GM23248 (cell line): ENCODE measurements at regions not wholly inside any gene's neighbourhood (a gene's known extent, or its start where the extent isn't known, plus 50 kb on each side); places are given as distances from the start of the nearest gene placed in this dataset.
"Not testable (repeated sequence)": the region's sequence is repeated elsewhere in the genome, so short reads cannot be mapped to it uniquely, and the experiment has no call there.

Experiments
- DNase-seq: peaks from one replicate; pipeline ENCODE4 v3.0.0-alpha.2; 2015
- H2AFZ ChIP-seq: fragments of 200-600 bp; sonication (generic); 2 replicates; pipeline ENCODE4 v1.6.1; 2016; ENCODE audit warnings: antibody characterized with exemption
- H3F3A ChIP-seq: fragments of 200-600 bp; sonication (generic); 2 replicates; pipeline ENCODE4 v1.6.1; 2016; ENCODE audit warnings: mild to moderate bottlenecking, antibody characterized with exemption, mixed run types; ENCODE audit not compliant: insufficient read depth
- H3K27ac ChIP-seq: fragments of 200-600 bp; sonication (generic); 2 replicates; pipeline ENCODE4 v1.5.1; 2016; ENCODE audit warnings: mild to moderate bottlenecking
- H3K27me3 ChIP-seq: fragments of 200-600 bp; sonication (generic); replicated peaks from 2 replicates; pipeline ENCODE4 v1.6.1; 2016; ENCODE audit warnings: mild to moderate bottlenecking; ENCODE audit not compliant: insufficient read depth
- H3K36me3 ChIP-seq: fragments of 200-600 bp; sonication (generic); 2 replicates; pipeline ENCODE4 v1.6.1; 2016; ENCODE audit warnings: low read depth, mild to moderate bottlenecking
- H3K4me1 ChIP-seq: fragments of 200-600 bp; sonication (generic); 2 replicates; pipeline ENCODE4 v1.6.1; 2016; ENCODE audit warnings: mild to moderate bottlenecking; ENCODE audit not compliant: insufficient read depth
- H3K4me2 ChIP-seq: fragments of 200-600 bp; sonication (generic); one replicate; pipeline ENCODE4 v1.6.1; 2016; ENCODE audit warnings: mild to moderate bottlenecking; ENCODE audit not compliant: unreplicated experiment
- H3K4me3 ChIP-seq: fragments of 200-600 bp; sonication (generic); 2 replicates; pipeline ENCODE4 v1.5.1; 2016; ENCODE audit warnings: mild to moderate bottlenecking
- H3K79me2 ChIP-seq: fragments of 200-600 bp; sonication (generic); 2 replicates; pipeline ENCODE4 v1.6.1; 2016; ENCODE audit warnings: mild to moderate bottlenecking; ENCODE audit not compliant: insufficient read depth
- H3K9ac ChIP-seq: fragments of 200-600 bp; sonication (generic); 2 replicates; pipeline ENCODE4 v1.6.1; 2016; ENCODE audit warnings: mild to moderate bottlenecking
- H3K9me2 ChIP-seq: fragments of 200-600 bp; sonication (generic); 2 replicates; pipeline ENCODE4 v1.6.1; 2016; ENCODE audit warnings: mixed run types, mild to moderate bottlenecking, moderate library complexity; ENCODE audit not compliant: insufficient read depth
- H3K9me3 ChIP-seq: fragments of 200-600 bp; sonication (generic); one replicate; pipeline ENCODE4 v1.6.1; 2017; ENCODE audit warnings: low read depth
- H4K20me1 ChIP-seq: fragments of 200-600 bp; sonication (generic); 2 replicates; pipeline ENCODE4 v1.6.0; 2016; ENCODE audit not compliant: insufficient read depth
- EZH2 ChIP-seq: fragments of 200-600 bp; sonication (generic); IDR thresholded peaks from 2 replicates; pipeline ENCODE4 v1.6.1; 2018; ENCODE audit warnings: antibody characterized with exemption, mild to moderate bottlenecking; ENCODE audit not compliant: insufficient read depth, poor library complexity, severe bottlenecking
- EZH2phosphoT487 ChIP-seq: fragments of 200-600 bp; sonication (generic); IDR thresholded peaks from 2 replicates; pipeline ENCODE4 v1.6.1; 2018; ENCODE audit warnings: antibody characterized with exemption, moderate library complexity, mild to moderate bottlenecking, low read depth; ENCODE audit not compliant: insufficient read depth
- WGBS, 2 experiments: methylation state at CpG; one replicate each; pipeline ENCODE4 v1.1.6; 2015 to 2017; ENCODE audit warnings: low lambda C conversion rate in 2 of 2, low coverage in 1 of 2; ENCODE audit errors: missing lambda C conversion rate in 2 of 2; 5-methylcytosine and 5-hydroxymethylcytosine counted together
- in situ Hi-C: fragments of 300-500 bp; cut with MboI; formaldehyde crosslinking; loops from 2 replicates; pipeline ENCODE4 v1.15.0; 2020

DNA sequence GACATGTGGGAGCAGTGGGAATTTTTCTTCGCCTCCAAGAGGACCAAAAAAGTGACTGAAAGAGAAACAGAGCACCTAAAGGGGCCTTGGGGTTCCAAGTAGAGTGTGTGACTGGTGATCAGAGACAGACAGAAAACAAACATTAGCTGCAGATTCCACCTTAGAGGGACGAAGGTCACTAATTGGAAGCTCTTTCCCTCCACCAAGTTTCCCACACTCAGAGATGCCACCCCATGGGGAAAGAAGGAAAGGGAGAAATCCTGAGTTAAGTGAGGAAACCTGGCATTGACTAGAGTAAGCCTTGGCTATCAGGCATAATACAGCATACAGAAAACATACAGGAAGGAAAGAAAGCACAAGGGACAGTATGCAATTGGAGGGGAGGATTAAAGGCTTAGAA is 90.9 kb downstream of the HNRNPD start:
- no peak overlapping the region for H2AFZ ChIP-seq
- no peaks in the 10 kb centered on the region for H3K27me3 ChIP-seq
- H4K20me1 ChIP-seq, result no peaks in the 10 kb centered on the region
- TF ChIP-seq EZH2, result no peak
- no peak for TF ChIP-seq EZH2phosphoT487
- H3K27ac ChIP-seq, result no peak overlapping the region
- no peaks in the 10 kb centered on the region for H3K9me3 ChIP-seq
- H3F3A ChIP-seq, result no peaks in the 10 kb centered on the region
- no peak overlapping the region for H3K9ac ChIP-seq
- H3K4me3 ChIP-seq, result no peak overlapping the region
- no peaks in the 10 kb centered on the region for H3K9me2 ChIP-seq
- DNase-seq, result no peak
- in situ Hi-C loops, result no loop called here
- no peaks in the 10 kb centered on the region for H3K36me3 ChIP-seq
- no peaks in the 10 kb centered on the region for H3K4me1 ChIP-seq
- no peak overlapping the region for H3K4me2 ChIP-seq
- H3K79me2 ChIP-seq, result no peaks in the 10 kb centered on the region
- WGBS, 2 experiments, result 23% methylated on average over 2 of the region's 2 CpGs

DNA sequence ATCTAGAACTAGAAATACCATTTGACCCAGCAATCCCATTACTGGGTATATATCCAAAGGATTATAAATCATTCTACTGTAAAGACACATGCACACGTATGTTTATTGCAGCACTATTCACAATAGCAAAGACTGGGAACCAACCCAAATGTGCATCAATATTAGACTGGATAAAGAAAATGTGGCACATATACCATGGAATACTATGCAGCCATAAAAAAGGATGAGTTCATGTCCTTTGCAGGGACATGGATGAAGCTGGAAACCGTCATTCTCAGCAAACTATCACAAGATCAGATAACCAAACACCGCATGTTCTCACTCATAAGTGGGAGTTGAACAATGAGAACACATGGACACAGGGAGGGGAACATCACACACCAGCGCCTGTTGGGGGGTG is 94.2 kb downstream of the HNRNPD start:
- H3K4me2 ChIP-seq, H3K79me2 ChIP-seq, H3K4me3 ChIP-seq, H3K4me1 ChIP-seq, H3K9ac ChIP-seq, H4K20me1 ChIP-seq, H2AFZ ChIP-seq, DNase-seq, H3K9me3 ChIP-seq, H3K9me2 ChIP-seq, H3F3A ChIP-seq, H3K27me3 ChIP-seq, H3K36me3 ChIP-seq, in situ Hi-C loops, H3K27ac ChIP-seq: not testable (repeated sequence)
- WGBS, 2 experiments, result 37 to 51% methylated on average over 4 of the region's 4 CpGs

DNA sequence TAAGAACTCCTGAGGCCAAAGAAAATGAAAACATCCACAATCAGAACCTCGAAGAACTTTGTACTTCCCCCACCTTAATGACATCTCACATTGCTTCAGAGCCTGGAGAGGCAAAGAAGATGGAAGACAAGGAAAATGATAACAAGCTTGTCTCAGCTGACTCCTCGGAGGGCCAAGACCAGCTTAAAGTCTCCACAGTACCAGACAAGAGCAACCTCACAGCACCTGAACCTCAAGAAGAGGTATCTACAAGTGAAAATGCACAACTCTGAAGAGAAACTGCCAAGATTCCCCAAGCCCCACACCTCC is 97.5 kb downstream of the HNRNPD start:
- H2AFZ ChIP-seq, result no peak overlapping the region
- in situ Hi-C loops, result no loop called here
- no peak overlapping the region for H3K4me3 ChIP-seq
- no peak overlapping the region for H3K27ac ChIP-seq
- DNase-seq, result no peak
- H3K4me1 ChIP-seq, result no peaks in the 10 kb centered on the region
- H3K27me3 ChIP-seq, result peaks cover 6% of the 10 kb centered on the region
- H3K4me2 ChIP-seq, result no peak overlapping the region
- H4K20me1 ChIP-seq, result no peaks in the 10 kb centered on the region
- H3K36me3 ChIP-seq, result no peaks in the 10 kb centered on the region
- H3K9me3 ChIP-seq, result no peaks in the 10 kb centered on the region
- H3F3A ChIP-seq, result no peaks in the 10 kb centered on the region
- no peak for TF ChIP-seq EZH2phosphoT487
- no peak for TF ChIP-seq EZH2
- H3K79me2 ChIP-seq, result no peaks in the 10 kb centered on the region
- H3K9ac ChIP-seq, result no peak overlapping the region
- WGBS, 2 experiments, result 34 to 35% methylated on average over 2 of the region's 2 CpGs
- H3K9me2 ChIP-seq, result no peaks in the 10 kb centered on the region

DNA sequence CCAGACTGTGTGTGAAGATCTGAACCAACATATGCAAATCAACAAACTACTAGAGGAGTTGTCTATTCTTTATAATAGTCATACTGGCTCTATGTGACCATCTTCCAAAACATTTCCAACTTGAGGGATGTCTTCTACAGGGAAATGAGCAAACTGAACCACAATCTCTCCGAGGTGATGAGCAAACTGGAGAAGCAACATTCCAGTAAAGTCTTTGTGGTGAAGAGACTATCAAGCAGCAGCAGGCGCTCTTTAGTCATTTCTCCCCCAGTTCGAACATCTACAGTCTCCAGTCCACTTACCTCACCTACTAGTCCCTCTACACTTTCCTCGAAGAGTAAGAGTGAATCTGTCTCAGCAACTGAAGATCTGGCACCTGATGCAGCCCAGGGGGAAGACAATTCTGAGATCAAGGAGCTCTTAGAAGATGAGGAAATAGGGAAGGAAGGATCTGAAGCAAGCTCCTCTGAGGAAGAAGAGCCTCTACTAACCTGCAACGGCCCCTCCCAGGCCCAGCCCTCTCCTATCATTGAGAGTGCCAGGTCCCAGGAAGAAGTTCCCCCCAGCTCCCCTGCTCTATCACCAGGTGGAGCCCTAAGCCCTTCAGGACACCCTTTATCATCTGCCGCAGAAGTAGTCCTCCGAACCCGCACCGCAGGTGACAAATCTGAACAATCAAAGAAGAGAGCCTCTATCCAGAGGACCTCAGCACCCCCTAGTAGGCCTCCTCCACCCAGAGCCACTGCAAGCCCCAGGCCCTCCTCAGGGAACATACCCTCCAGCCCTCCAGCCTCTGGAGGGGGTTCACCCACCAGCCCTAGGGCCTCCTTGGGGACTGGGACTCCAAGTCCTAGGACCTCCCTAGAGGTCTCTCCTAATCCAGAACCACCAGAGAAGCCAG is 98.1 kb downstream of the HNRNPD start:
- Histone ChIP-seq H3K9ac (no peak overlapping the region), H3K79me2 (no peaks in the 10 kb centered on the region), H3K4me1 (no peaks in the 10 kb centered on the region), H2AFZ (no peak overlapping the region), H3K36me3 (no peaks in the 10 kb centered on the region), H3K9me2 (no peaks in the 10 kb centered on the region), H3K4me2 (no peak overlapping the region), H3K4me3 (no peak overlapping the region), H3F3A (no peaks in the 10 kb centered on the region), H4K20me1 (no peaks in the 10 kb centered on the region), H3K27ac (no peak overlapping the region), H3K27me3 (peaks cover 6% of the 10 kb centered on the region), H3K9me3 (no peaks in the 10 kb centered on the region)
- WGBS, 2 experiments, result 53 to 58% methylated on average over 9 of the region's 9 CpGs
- no peak for TF ChIP-seq EZH2phosphoT487
- TF ChIP-seq EZH2, result no peak
- in situ Hi-C loops, result no loop called here
- no peak for DNase-seq

DNA sequence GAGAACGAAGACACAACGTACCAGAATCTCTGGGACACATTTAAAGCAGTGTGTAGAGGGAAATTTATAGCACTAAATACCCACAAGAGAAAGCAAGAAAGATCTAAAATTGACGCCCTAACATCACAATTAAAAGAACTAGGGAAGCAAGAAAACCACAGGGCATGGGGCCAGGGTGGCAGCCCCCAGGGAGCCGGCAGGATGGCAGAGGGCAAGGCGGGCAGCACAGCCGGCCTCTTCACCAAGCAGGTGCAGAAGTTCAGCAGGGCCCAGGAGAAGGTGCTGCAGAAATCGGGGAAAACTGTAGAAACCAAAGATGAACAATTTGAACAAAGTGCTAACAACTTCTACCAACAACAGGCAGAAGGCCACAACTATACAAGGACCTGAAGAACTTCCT is 99.1 kb downstream of the HNRNPD start:
- in situ Hi-C loops, H3K27ac ChIP-seq, H3K9me3 ChIP-seq, H4K20me1 ChIP-seq, H3F3A ChIP-seq, H3K9me2 ChIP-seq, H3K4me1 ChIP-seq, H3K9ac ChIP-seq, DNase-seq, H3K27me3 ChIP-seq, H2AFZ ChIP-seq, H3K36me3 ChIP-seq, H3K79me2 ChIP-seq, H3K4me2 ChIP-seq, H3K4me3 ChIP-seq: not testable (repeated sequence)
- 57 to 66% methylated on average over 7 of the region's 7 CpGs for WGBS, 2 experiments

DNA sequence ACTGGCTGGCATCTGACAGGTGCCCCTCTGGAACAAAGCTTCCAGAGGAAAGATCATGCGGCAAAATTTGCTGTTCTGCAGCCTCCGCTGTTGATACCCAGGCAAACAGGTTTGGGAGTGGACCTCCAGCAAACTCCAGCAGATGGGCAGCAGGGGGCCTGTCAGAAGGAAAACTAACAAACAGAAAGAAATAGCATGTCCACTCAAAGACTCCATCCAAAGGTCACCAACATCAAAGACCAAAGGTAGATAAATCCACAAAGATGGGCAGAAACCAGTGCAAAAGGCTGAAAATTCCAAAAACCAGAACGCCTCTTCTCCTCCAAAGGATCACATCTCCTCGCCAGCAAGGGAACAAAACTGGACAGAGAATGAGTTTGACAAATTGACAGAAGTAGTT is 101.3 kb downstream of the HNRNPD start:
- H3K36me3 ChIP-seq, H3K9ac ChIP-seq, H3K4me1 ChIP-seq, in situ Hi-C loops, H3K9me3 ChIP-seq, H3K79me2 ChIP-seq, H3K4me2 ChIP-seq, H4K20me1 ChIP-seq, H3F3A ChIP-seq, H3K27me3 ChIP-seq, H3K27ac ChIP-seq, H2AFZ ChIP-seq, H3K4me3 ChIP-seq, DNase-seq, H3K9me2 ChIP-seq: not testable (repeated sequence)
- WGBS, 2 experiments, result 64 to 70% methylated on average over 4 of the region's 4 CpGs

DNA sequence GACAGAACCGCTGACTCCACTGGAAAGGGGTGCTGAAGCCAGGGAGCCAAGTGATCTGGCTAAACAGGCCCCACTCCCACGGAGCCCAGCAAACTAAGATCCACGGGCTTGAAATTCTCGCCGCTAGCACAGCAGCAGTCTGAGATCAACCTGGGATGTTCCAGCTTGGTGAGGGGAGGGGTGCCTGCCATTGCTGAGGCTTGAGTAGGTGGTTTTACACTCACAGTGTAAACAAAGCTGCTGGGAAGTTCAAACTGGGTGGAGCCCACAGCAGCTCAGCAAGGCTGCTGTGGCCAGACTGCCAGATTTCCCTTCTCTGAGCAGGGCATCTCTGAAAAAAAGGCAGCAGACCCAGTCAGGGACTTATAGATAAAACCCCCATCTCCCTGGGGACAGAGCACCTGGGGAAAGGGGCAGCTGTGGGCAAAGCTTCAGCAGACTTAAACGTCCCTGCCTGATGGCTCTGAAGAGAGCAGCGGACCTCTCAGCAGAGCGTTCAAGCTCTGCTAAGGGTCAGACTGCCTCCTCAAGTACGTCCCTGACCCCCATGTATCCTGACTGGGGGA is 101.8 kb downstream of the HNRNPD start:
- H3K79me2 ChIP-seq, DNase-seq, H3F3A ChIP-seq, H3K9ac ChIP-seq, H3K4me1 ChIP-seq, H3K4me3 ChIP-seq, in situ Hi-C loops, H3K27ac ChIP-seq, H3K9me2 ChIP-seq, H3K36me3 ChIP-seq, H2AFZ ChIP-seq, H4K20me1 ChIP-seq, H3K4me2 ChIP-seq, H3K27me3 ChIP-seq, H3K9me3 ChIP-seq: not testable (repeated sequence)
- WGBS, 2 experiments, result 56 to 60% methylated on average over 9 of the region's 9 CpGs
